GM06990 (cell line): ENCODE measurements at regions not wholly inside any gene's neighbourhood (a gene's known extent, or its start where the extent isn't known, plus 50 kb on each side); places are given as distances from the start of the nearest gene placed in this dataset.

Experiments
- DNase-seq: peaks from one replicate; pipeline ENCODE4 v3.0.0-alpha.2; 2011; ENCODE audit not compliant: insufficient read length; ENCODE audit errors: extremely low read depth
- H3K27me3 ChIP-seq: replicated peaks from 2 replicates; pipeline ENCODE4 v1.6.0; 2011; ENCODE audit warnings: low read length; ENCODE audit not compliant: control insufficient read depth, insufficient read depth
- H3K36me3 ChIP-seq: 2 replicates; pipeline ENCODE4 v1.5.1; 2011; ENCODE audit warnings: low read length; ENCODE audit not compliant: control insufficient read depth, insufficient read depth
- H3K4me3 ChIP-seq: replicated peaks from 2 replicates; pipeline ENCODE4 v1.5.1; 2011; ENCODE audit warnings: low read depth, mild to moderate bottlenecking, control low read depth, low read length
- CTCF ChIP-seq: IDR thresholded peaks from 2 replicates; pipeline ENCODE4 v1.5.1; 2011; ENCODE audit warnings: low read length, control low read depth, mild to moderate bottlenecking, inconsistent platforms; ENCODE audit not compliant: insufficient read depth, poor library complexity, severe bottlenecking

DNA sequence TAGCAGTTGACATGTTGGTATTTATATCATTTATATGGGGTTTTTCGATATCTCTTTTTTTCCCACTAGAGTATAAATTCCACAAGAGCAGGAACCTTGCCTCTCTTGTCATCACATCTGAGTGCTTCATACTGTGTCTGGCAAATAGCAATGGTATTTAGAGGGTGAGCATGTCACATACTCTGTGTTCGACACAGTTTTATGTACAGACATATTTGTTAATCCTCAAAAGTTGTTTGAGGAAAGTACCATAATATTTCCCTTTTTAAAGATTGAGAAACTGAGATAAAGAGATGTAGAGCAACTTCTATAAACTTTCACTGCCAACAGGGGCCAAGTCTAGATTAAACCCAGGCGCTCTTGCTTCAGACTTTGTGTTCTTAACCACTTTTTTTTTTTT, 324.6 kb upstream of the PDGFD start:
- no peaks in the 10 kb centered on the region for H3K27me3 ChIP-seq
- H3K4me3 ChIP-seq = no peak overlapping the region
- no peaks in the 10 kb centered on the region for H3K36me3 ChIP-seq
- no peak for DNase-seq
- TF ChIP-seq CTCF = no peak

GRCh38 chr11:104487046-104487806, 323.3 kb upstream of the PDGFD start:
- no peak for TF ChIP-seq CTCF

GRCh38 chr11:104484804-104485554, 321.0 kb upstream of the PDGFD start:
- Histone ChIP-seq H3K36me3 (no peaks in the 10 kb centered on the region), H3K4me3 (no peak overlapping the region), H3K27me3 (no peaks in the 10 kb centered on the region)
- TF ChIP-seq CTCF = no peak
- DNase-seq = no peak

More at GRCh38 chr11:104487046-104487806, 323.3 kb upstream of the PDGFD start:
- no peak overlapping the region for H3K4me3 ChIP-seq
- no peaks in the 10 kb centered on the region for H3K27me3 ChIP-seq
- DNase-seq = no peak
- H3K36me3 ChIP-seq = no peaks in the 10 kb centered on the region

- DNase-seq = no peak
- H3K36me3 ChIP-seq = no peaks in the 10 kb centered on the region
- H3K27me3 ChIP-seq = no peaks in the 10 kb centered on the region
- H3K4me3 ChIP-seq = no peak overlapping the region
- no peak for TF ChIP-seq CTCF
These were observed 313.0 kb upstream of the PDGFD start for GRCh38 chr11:104476898-104477297.

DNA sequence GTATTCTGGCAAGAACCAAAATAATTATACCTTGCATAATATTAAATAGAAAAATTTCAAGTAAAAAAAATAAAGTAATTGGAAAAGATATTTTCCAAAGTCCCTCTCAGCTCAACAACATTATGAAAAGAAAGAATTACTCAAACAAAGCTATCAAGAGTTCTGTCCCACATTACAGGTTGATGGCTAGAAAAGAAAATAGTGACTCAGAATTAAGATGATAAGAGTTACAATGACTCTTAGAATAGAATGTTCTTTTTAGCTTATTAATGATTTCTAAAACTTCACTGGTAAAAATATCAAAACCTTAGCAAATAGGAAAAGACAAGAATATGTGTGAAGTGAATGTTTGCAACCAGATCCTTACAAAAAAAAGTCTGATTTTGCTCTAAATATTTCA, 312.5 kb upstream of the PDGFD start:
- no peaks in the 10 kb centered on the region for H3K27me3 ChIP-seq
- H3K36me3 ChIP-seq = no peaks in the 10 kb centered on the region
- DNase-seq = no peak
- H3K4me3 ChIP-seq = no peak overlapping the region
- TF ChIP-seq CTCF = no peak

DNA sequence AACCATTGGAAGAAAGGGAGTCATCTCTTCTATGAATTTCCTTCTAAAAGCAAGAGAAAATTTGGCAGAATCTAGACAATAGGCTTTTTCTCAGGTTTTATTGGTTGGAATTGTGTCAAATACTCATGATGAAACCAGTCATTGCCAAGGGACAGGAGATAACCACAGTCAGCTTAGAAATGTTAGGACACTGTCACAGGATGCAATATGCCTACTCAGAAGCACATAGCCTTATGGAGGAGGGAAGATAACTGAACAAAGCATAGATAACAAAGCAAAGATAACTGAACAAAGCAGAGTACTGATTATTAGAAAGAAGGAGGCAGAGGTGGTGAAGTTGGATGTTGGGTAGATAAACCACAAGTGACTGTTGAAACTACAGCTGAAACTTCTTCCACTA, 303.5 kb upstream of the PDGFD start:
- Histone ChIP-seq H3K27me3 (no peaks in the 10 kb centered on the region), H3K4me3 (no peak overlapping the region), H3K36me3 (no peaks in the 10 kb centered on the region)
- TF ChIP-seq CTCF = no peak
- no peak for DNase-seq
